MM.1S (cell line): ENCODE measurements at regions not wholly inside any gene's neighbourhood (a gene's known extent, or its start where the extent isn't known, plus 50 kb on each side); places are given as distances from the start of the nearest gene placed in this dataset.

ENCODE experiments used
- CTCF ChIP-seq: fragments of 300-600 bp; sonication (generic); IDR thresholded peaks from 2 replicates; pipeline ENCODE4 v1.5.1; 2016; ENCODE audit warnings: antibody characterized with exemption, low read length, mixed read lengths
- EZH2 ChIP-seq: fragments of 300-600 bp; sonication (generic); optimal IDR thresholded peaks from 2 replicates; pipeline ENCODE3; 2017; ENCODE audit warnings: low read depth, mild to moderate bottlenecking, antibody characterized with exemption, low read length, mixed read lengths

GRCh38 chr20:52071136-52071535 lies 120.4 kb downstream of the ZFP64 start:
- no peak for TF ChIP-seq CTCF
- no peak for TF ChIP-seq EZH2
